HG03108 (cell line): ENCODE measurements at regions not wholly inside any gene's neighbourhood (a gene's known extent, or its start where the extent isn't known, plus 50 kb on each side); places are given as distances from the start of the nearest gene placed in this dataset.
"Not testable (repeated sequence)": the region's sequence is repeated elsewhere in the genome, so short reads cannot be mapped to it uniquely, and the experiment has no call there.

Experiments used
- ATAC-seq: cut with Tn5 transposase; IDR thresholded peaks from one replicate; pipeline ENCODE4 v1.9.1; 2021; ENCODE audit warnings: moderate library complexity; ENCODE audit not compliant: unreplicated experiment

- ATAC-seq: no peak
These were observed 87.3 kb upstream of the ABCC4 start for GRCh38 chr13:95388420-95389079.

- no peak for ATAC-seq
These were observed 90.1 kb upstream of the ABCC4 start for GRCh38 chr13:95391362-95391761.

GRCh38 chr13:95391785-95392184 lies 90.5 kb upstream of the ABCC4 start:
- no peak for ATAC-seq

- no peak for ATAC-seq
These were observed 91.3 kb upstream of the ABCC4 start for GRCh38 chr13:95392597-95392996.

GRCh38 chr13:95403349-95404140 lies 102.3 kb upstream of the ABCC4 start:
- no peak for ATAC-seq

- peak; percentile 82 for ATAC-seq
These were observed 103.1 kb upstream of the ABCC4 start for GRCh38 chr13:95404141-95404882.

GRCh38 chr13:95406176-95406575 lies 104.9 kb upstream of the ABCC4 start:
- no peak for ATAC-seq

- no peak for ATAC-seq
These were observed 110.3 kb upstream of the ABCC4 start for GRCh38 chr13:95411428-95412040.

- ATAC-seq: no peak
These were observed 117.7 kb upstream of the ABCC4 start for GRCh38 chr13:95418946-95419345.

GRCh38 chr13:95420501-95420900 lies 119.2 kb upstream of the ABCC4 start:
- no peak for ATAC-seq

GRCh38 chr13:95426631-95427030 lies 125.4 kb upstream of the ABCC4 start:
- ATAC-seq: no peak

- ATAC-seq: not testable (repeated sequence)
These were observed 122.0 kb upstream of the CLDN10 start for GRCh38 chr13:95430525-95430924.

GRCh38 chr13:95432141-95432540 lies 120.4 kb upstream of the CLDN10 start:
- no peak for ATAC-seq

- ATAC-seq: no peak
These were observed 119.0 kb upstream of the CLDN10 start for GRCh38 chr13:95433537-95433936.

GRCh38 chr13:95434111-95434510 lies 118.4 kb upstream of the CLDN10 start:
- ATAC-seq: no peak

- ATAC-seq: no peak
These were observed 115.0 kb upstream of the CLDN10 start for GRCh38 chr13:95437561-95437960.

GRCh38 chr13:95438297-95438696 lies 114.2 kb upstream of the CLDN10 start:
- ATAC-seq: no peak

- no peak for ATAC-seq
These were observed 112.0 kb upstream of the CLDN10 start for GRCh38 chr13:95440441-95441088.

- ATAC-seq: no peak
These were observed 111.2 kb upstream of the CLDN10 start for GRCh38 chr13:95441326-95441725.

- no peak for ATAC-seq
These were observed 108.4 kb upstream of the CLDN10 start for GRCh38 chr13:95444006-95444730.
